MV-4-11 (cell line): ENCODE measurements at regions not wholly inside any gene's neighbourhood (a gene's known extent, or its start where the extent isn't known, plus 50 kb on each side); places are given as distances from the start of the nearest gene placed in this dataset.

Source experiments
- DNase-seq: peaks from one replicate; lab custom pipeline; 2025; lab: John Stamatoyannopoulos, UW

- no peak for DNase-seq
Observed at GRCh38 chr3:59545374-59545773, 495.5 kb upstream of the CFAP20DC start.

DNA sequence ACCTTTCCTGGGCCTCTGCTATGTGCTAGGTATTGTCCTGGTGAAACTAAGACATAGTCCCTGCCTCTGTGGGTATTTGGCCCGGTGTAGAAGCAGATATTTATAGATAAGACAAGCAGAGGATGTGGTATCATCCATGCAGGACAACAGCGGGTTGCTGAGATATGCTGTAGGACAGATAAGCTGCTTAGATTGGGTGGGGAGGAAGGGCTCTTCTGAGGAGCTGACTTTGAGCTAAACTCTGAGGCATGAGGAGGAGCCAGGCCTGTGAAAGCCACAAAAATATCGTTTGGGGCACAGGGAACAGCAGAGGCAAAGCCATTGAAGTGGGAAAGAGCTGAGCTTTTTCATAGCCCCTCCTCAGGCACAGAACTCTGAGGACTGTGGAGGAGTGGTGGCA lies 492.5 kb upstream of the CFAP20DC start:
- DNase-seq: no peak

- no peak for DNase-seq
Observed at GRCh38 chr3:59540696-59541095, 490.9 kb upstream of the CFAP20DC start.

GRCh38 chr3:59540241-59540640 lies 490.4 kb upstream of the CFAP20DC start:
- no peak for DNase-seq

- DNase-seq: no peak
Observed at GRCh38 chr3:59538753-59539432, 489.1 kb upstream of the CFAP20DC start.

GRCh38 chr3:59535791-59536221 lies 486.0 kb upstream of the CFAP20DC start:
- DNase-seq: no peak

DNA sequence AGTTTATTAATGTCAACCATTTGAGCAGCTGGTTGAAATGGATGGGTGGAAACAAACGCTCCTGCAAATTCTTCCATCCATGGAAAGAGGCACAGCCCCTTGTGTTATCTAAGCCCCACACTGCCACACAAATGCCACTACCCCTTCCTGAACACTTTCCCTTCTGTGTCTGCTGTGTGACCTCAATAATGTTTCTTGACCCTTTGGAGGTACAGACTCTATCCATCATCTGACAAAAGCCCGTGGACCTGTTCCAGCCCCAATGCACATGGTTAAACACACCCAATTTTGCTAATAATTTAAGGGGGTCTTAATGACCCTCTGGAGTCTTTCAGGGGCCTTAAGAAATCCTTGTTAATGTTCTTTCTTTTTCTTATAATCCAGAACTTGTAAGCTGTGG lies 482.2 kb upstream of the CFAP20DC start:
- DNase-seq: no peak

GRCh38 chr3:59531066-59531745 lies 481.4 kb upstream of the CFAP20DC start:
- no peak for DNase-seq

DNA sequence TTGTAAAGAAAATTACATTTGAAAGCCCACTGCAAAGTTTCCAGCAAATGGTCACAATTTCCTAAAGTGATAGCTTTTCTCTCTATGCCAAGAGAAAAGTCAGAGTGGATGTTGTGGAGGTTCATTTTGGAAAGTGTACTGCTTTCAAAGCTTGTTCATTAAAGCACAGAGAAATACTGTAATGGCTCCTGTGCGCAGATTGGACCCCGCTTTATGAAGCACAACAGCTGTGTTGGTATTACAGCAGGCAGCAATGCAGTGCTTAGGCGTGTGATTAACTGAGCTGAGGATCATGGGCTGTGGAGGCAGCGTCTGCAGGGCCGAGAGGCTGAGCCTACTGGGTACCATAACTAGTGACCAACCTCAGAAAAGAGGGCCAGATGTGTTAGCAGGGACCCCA lies 478.4 kb upstream of the CFAP20DC start:
- no peak for DNase-seq

GRCh38 chr3:59527493-59527892 lies 477.7 kb upstream of the CFAP20DC start:
- no peak for DNase-seq

GRCh38 chr3:59526999-59527398 lies 477.2 kb upstream of the CFAP20DC start:
- DNase-seq: no peak

GRCh38 chr3:59522550-59522949 lies 472.7 kb upstream of the CFAP20DC start:
- DNase-seq: no peak

GRCh38 chr3:59519094-59519493 lies 469.3 kb upstream of the CFAP20DC start:
- DNase-seq: no peak

GRCh38 chr3:59518283-59519055 lies 468.6 kb upstream of the CFAP20DC start:
- DNase-seq: no peak

- no peak for DNase-seq
Observed at GRCh38 chr3:59517388-59517787, 467.6 kb upstream of the CFAP20DC start.

- no peak for DNase-seq
Observed at GRCh38 chr3:59515966-59516365, 466.1 kb upstream of the CFAP20DC start.

GRCh38 chr3:59514865-59515482 lies 465.1 kb upstream of the CFAP20DC start:
- no peak for DNase-seq

GRCh38 chr3:59513570-59513969 lies 463.7 kb upstream of the CFAP20DC start:
- DNase-seq: no peak

- no peak for DNase-seq
Observed at GRCh38 chr3:59512066-59512465, 462.2 kb upstream of the CFAP20DC start.

GRCh38 chr3:59510576-59510975 lies 460.8 kb upstream of the CFAP20DC start:
- DNase-seq: no peak

GRCh38 chr3:59508273-59508672 lies 458.4 kb upstream of the CFAP20DC start:
- DNase-seq: no peak

- DNase-seq: no peak
Observed at GRCh38 chr3:59506191-59506590, 456.4 kb upstream of the CFAP20DC start.

DNA sequence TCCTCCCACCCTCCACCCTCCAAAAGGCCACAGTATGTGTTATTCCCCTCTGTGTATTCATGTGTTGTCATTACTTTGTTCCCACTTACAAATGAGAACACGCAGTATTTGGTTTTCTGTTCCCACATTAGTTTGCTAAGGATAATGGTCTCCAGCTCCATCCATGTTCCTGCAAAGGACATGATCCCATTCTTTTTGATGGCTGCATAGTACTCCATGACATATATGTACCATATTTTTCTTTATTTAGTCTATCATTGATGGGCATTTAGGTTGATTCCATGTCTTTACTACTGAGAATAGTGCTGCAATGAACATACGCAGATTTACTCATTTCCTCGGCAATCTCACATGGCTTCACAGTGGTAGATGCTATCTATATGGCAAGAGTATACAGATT lies 453.6 kb upstream of the CFAP20DC start:
- DNase-seq: no peak
